ENCODE measurements at regions not wholly inside any gene's neighbourhood (a gene's known extent, or its start where the extent isn't known, plus 50 kb on each side); places are given as distances from the start of the nearest gene placed in this dataset.

DNA sequence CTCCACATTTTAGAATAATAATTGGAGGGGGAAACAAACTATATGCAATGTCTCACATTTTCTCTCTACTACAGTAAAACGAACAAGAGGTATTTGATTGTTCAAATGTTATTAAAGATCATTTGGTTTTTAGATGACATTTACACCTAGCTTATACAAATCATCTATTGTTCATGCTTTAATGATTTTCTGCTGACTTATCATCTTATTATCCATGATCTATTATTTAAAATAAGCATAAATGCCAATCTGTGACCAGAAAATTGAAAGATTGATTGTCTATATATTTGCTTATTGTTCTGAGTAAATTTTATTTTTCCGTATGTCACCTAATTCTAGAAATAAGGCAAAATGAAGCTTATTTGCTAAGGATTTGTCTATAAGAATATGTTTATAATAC is 537.2 kb downstream of the KCNJ3 start:
- no peak overlapping the region for H3K27ac Mint-ChIP-seq
- no peak overlapping the region for H3K4me3 Mint-ChIP-seq

DNA sequence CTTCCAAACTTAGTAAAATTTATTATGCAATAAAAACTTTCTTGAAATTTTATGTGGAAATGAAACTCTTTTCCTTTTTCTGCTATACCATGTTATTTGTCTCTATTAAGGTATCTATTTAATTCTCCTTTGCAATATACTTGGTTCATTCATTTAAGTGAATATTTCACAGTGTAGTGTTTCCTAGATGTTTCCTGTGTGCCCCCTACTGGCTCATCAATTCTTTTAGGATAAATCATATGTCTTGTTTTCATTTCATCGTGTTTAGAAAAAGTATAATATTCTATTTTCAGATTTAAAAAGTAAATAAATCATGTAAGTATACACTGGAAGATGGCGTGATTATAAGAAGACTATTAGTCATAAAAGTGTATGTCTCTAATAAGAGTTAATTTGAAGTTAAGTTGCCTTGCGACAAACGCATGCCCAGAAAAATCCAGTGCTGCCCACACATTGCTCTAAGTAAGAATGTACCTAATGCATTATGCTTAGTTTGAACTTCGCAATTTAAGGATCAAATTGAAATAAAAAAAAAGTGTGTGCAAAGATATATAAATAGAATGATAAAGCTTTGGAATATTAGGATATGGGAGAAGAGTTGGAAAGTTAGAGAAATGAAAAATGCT is 525.4 kb downstream of the KCNJ3 start:
- no peak for DNase-seq
- Mint-ChIP-seq H3K4me3 (no peak overlapping the region), H3K27me3 (ENCODE audit: insufficient read depth) (no peaks in the 10 kb centered on the region), H3K4me1 (ENCODE audit: low read depth) (no peaks in the 10 kb centered on the region), H3K27ac (no peak overlapping the region), H3K9me3 (peaks cover 33% of the 10 kb centered on the region), H3K36me3 (ENCODE audit: low read depth) (no peaks in the 10 kb centered on the region)
- TF ChIP-seq, protein P1, sequence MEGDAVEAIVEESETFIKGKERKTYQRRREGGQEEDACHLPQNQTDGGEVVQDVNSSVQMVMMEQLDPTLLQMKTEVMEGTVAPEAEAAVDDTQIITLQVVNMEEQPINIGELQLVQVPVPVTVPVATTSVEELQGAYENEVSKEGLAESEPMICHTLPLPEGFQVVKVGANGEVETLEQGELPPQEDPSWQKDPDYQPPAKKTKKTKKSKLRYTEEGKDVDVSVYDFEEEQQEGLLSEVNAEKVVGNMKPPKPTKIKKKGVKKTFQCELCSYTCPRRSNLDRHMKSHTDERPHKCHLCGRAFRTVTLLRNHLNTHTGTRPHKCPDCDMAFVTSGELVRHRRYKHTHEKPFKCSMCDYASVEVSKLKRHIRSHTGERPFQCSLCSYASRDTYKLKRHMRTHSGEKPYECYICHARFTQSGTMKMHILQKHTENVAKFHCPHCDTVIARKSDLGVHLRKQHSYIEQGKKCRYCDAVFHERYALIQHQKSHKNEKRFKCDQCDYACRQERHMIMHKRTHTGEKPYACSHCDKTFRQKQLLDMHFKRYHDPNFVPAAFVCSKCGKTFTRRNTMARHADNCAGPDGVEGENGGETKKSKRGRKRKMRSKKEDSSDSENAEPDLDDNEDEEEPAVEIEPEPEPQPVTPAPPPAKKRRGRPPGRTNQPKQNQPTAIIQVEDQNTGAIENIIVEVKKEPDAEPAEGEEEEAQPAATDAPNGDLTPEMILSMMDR (IDR thresholded peaks at IDR 0.05): peak; percentile 55

More for the DNA sequence above, 537.2 kb downstream of the KCNJ3 start:
- TF ChIP-seq, protein P1 (IDR thresholded peaks at IDR 0.05): no peak
- Mint-ChIP-seq H3K4me1 (ENCODE audit: low read depth) (no peaks in the 10 kb centered on the region), H3K36me3 (ENCODE audit: low read depth) (peaks cover 2% of the 10 kb centered on the region; the same call in 1 of the 2 replicates), H3K9me3 (peaks cover 47% of the 10 kb centered on the region), H3K27me3 (ENCODE audit: insufficient read depth) (no peaks in the 10 kb centered on the region)
- no peak for DNase-seq

DNA sequence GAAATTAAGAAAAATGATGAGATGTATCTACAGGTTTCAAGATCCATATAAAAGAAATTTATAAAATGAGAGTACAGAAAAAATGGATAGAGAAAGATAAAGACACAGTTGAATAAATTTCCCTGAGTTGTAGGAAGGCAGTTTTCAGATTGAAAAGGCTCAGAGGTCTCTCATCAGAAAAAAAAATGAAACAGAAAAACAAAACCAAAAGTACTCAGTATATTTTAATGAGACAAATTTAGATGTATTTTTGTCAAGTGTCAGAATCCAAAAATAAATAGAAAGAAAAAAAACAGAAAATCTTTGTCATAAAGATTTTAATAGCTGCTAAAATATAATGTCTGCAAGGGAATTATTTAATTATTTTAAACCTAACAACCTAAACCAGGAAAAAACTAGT is 520.5 kb downstream of the KCNJ3 start:
- H3K4me3 Mint-ChIP-seq: no peak overlapping the region
- peaks cover 27% of the 10 kb centered on the region for H3K9me3 Mint-ChIP-seq
- H3K27ac Mint-ChIP-seq: no peak overlapping the region
- H3K36me3 Mint-ChIP-seq (ENCODE audit: low read depth): no peaks in the 10 kb centered on the region; the same call in 1 of the 2 replicates
- H3K27me3 Mint-ChIP-seq (ENCODE audit: insufficient read depth): no peaks in the 10 kb centered on the region
- DNase-seq: no peak
- TF ChIP-seq, protein P1 (IDR thresholded peaks at IDR 0.05): no peak
- H3K4me1 Mint-ChIP-seq (ENCODE audit: low read depth): no peaks in the 10 kb centered on the region

DNA sequence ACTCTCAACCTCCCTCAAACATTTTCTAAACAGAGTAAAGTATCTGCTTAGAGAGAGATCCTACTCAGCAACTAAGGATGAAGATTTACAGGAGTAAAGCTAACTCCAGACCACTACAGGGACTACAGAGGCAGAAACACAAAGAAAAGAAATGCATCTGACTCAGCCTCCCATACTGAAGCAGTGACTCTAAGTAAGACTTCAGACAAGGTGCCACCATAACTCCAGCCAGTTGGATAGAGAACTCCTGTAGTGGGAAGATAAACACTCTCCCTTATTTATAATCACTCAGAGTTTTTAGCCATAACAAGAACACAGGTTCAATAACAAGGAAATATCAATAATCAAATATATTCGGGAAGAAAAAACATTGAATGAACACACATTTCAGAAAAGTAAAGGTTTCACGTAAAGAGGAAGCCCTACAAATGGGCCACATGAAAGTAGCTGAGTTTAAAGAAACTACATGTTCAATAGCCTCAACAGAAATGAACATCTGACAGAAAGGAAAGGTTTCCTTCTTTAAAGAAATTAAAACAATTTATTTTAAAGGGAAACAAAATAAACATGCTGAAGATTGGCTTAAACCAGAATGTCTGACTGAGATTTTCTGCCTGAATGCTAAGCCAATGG is 519.9 kb downstream of the KCNJ3 start:
- DNase-seq: no peak
- TF ChIP-seq, protein P1 (IDR thresholded peaks at IDR 0.05): no peak
- H3K36me3 Mint-ChIP-seq (ENCODE audit: low read depth): no peaks in the 10 kb centered on the region; the same call in 1 of the 2 replicates
- H3K4me3 Mint-ChIP-seq: no peak overlapping the region
- no peaks in the 10 kb centered on the region for H3K27me3 Mint-ChIP-seq (ENCODE audit: insufficient read depth)
- H3K4me1 Mint-ChIP-seq (ENCODE audit: low read depth): no peaks in the 10 kb centered on the region
- H3K27ac Mint-ChIP-seq: no peak overlapping the region
- peaks cover 27% of the 10 kb centered on the region for H3K9me3 Mint-ChIP-seq

GRCh38 chr2:155215037-155215707 is 516.7 kb downstream of the KCNJ3 start:
- Mint-ChIP-seq H3K27ac (no peak overlapping the region), H3K4me3 (no peak overlapping the region), H3K27me3 (ENCODE audit: insufficient read depth) (no peaks in the 10 kb centered on the region), H3K4me1 (ENCODE audit: low read depth) (no peaks in the 10 kb centered on the region), H3K36me3 (ENCODE audit: low read depth) (no peaks in the 10 kb centered on the region; the same call in 1 of the 2 replicates), H3K9me3 (peaks cover 36% of the 10 kb centered on the region)
- no peak for DNase-seq
- TF ChIP-seq, protein P1 (IDR thresholded peaks at IDR 0.05): no peak
